ENCODE measurements at regions not wholly inside any gene's neighbourhood (a gene's known extent, or its start where the extent isn't known, plus 50 kb on each side); places are given as distances from the start of the nearest gene placed in this dataset.

GRCh38 chr12:38149395-38150073, 167.0 kb upstream of the ALG10B start:
- H3K4me3 Mint-ChIP-seq: no peak overlapping the region
- H3K36me3 Mint-ChIP-seq: peaks cover 6% of the 10 kb centered on the region
- H3K27me3 Mint-ChIP-seq: no peaks in the 10 kb centered on the region
- H3K9me3 Mint-ChIP-seq: peaks cover 5% of the 10 kb centered on the region
- DNase-seq (ENCODE audit: low spot score) (no peak), ATAC-seq (no peak)
- no peaks in the 10 kb centered on the region for H3K4me1 Mint-ChIP-seq (ENCODE audit: low read depth in 2 of 2)
- H3K27ac Mint-ChIP-seq: no peak overlapping the region

DNA sequence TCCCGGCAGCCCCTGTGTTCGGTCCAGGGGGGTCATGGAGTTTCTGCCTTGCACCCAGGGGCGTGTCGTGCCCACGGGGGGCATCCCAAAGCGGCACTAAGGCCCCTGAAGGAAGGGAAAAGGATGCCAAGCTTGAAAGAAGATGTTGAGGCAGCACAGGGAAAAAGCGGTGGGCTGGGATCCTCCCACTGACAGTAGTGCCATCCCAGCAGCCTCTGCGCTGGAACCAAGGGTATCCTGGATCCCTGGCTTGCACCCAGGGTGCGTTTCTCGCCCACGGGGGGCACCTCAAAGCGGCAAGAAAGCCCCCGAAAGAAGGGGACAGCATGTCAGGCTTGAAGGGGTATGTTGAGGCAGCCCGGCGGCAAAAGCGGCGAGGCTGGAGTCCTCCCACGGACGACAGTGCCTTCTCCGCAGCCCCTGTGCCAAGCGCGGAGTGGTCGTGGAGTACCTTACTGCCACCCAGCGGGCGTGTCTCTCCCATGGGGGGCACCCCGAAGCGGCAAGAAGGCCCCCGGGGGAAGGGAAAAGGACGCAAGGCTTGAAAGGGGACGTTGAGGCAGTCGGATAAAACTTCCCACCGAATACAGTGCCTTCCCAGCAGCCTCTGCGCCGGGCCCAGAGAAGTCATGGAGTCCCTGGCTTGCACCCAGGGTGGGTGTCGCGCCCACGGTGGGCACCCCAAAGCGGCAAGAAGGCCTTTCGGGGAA, 164.4 kb upstream of the ALG10B start:
- Mint-ChIP-seq H3K27ac (no peak overlapping the region), H3K9me3 (peaks cover 5% of the 10 kb centered on the region), H3K27me3 (no peaks in the 10 kb centered on the region), H3K4me1 (ENCODE audit: low read depth in 2 of 2) (no peaks in the 10 kb centered on the region), H3K4me3 (no peak overlapping the region), H3K36me3 (peaks cover 6% of the 10 kb centered on the region)
- ATAC-seq (no peak), DNase-seq (ENCODE audit: low spot score) (no peak)

DNA sequence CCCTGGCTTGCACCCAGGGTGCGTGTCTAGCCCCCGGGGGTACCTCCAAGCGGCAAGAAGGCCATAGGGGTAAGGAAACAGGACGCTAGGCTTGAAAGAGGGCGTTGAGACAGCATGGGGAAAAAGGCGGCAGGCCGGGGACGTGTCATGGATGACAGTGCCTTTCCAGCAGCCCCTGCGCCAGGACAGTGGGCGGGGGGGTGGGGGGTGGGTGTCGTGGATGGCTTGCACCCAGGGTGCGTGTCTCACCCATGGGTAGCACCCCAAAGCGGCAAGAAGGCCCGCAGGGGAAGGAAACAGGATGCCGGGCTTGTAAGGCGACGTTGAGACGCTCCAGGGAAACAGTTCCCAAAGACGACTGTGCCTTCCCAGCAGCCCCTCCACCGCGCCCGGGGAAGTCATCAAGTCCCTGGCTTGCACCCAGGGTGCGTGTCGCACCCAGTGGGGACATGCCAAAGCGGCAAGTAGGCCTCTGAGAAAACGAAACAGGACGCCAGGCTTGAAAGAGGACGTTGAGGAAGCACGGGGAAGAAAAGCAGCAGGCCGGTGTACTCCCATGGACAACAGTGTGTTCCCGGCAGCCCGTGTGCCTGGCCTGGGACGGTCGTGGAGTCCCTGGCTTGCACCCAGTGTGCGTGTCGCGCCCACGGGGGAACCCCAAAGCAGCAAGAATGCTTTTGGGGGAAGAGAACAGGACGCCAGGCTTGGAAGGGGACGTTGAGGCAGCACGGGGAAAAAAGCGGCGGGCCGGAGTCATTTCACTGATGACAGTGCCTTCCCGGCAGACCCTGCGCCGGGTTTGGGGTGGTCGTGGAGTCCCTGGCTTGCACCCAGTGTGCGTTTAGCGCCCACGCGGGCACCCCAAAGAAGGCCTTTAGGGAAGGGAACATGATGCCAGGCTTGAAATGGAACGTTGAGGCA, 163.5 kb upstream of the ALG10B start:
- DNase-seq (ENCODE audit: low spot score): no peak
- ATAC-seq: no peak
- Mint-ChIP-seq H3K9me3 (peaks cover 5% of the 10 kb centered on the region), H3K27me3 (no peaks in the 10 kb centered on the region), H3K36me3 (peaks cover under 1% of the 10 kb centered on the region), H3K4me3 (no peak overlapping the region), H3K27ac (no peak overlapping the region), H3K4me1 (ENCODE audit: low read depth in 2 of 2) (no peaks in the 10 kb centered on the region)

GRCh38 chr12:38153737-38154061, 162.9 kb upstream of the ALG10B start:
- ATAC-seq: no peak
- no peak overlapping the region for H3K27ac Mint-ChIP-seq
- no peaks in the 10 kb centered on the region for H3K27me3 Mint-ChIP-seq
- H3K4me1 Mint-ChIP-seq (ENCODE audit: low read depth in 2 of 2): no peaks in the 10 kb centered on the region
- H3K36me3 Mint-ChIP-seq: no peaks in the 10 kb centered on the region
- H3K4me3 Mint-ChIP-seq: no peak overlapping the region
- no peak for DNase-seq (ENCODE audit: low spot score)
- peaks cover 5% of the 10 kb centered on the region for H3K9me3 Mint-ChIP-seq

GRCh38 chr12:38154096-38155019, 162.2 kb upstream of the ALG10B start:
- no peak overlapping the region for H3K27ac Mint-ChIP-seq
- no peaks in the 10 kb centered on the region for H3K4me1 Mint-ChIP-seq (ENCODE audit: low read depth in 2 of 2)
- H3K9me3 Mint-ChIP-seq: no peaks in the 10 kb centered on the region
- H3K27me3 Mint-ChIP-seq: no peaks in the 10 kb centered on the region
- no peaks in the 10 kb centered on the region for H3K36me3 Mint-ChIP-seq
- no peak for ATAC-seq
- no peak for DNase-seq (ENCODE audit: low spot score)
- no peak overlapping the region for H3K4me3 Mint-ChIP-seq

GRCh38 chr12:38155020-38155395, 161.6 kb upstream of the ALG10B start:
- ATAC-seq (no peak), DNase-seq (ENCODE audit: low spot score) (no peak)
- H3K27me3 Mint-ChIP-seq: no peaks in the 10 kb centered on the region
- H3K36me3 Mint-ChIP-seq: no peaks in the 10 kb centered on the region
- no peaks in the 10 kb centered on the region for H3K9me3 Mint-ChIP-seq
- no peak overlapping the region for H3K27ac Mint-ChIP-seq
- H3K4me1 Mint-ChIP-seq (ENCODE audit: low read depth in 2 of 2): no peaks in the 10 kb centered on the region
- H3K4me3 Mint-ChIP-seq: no peak overlapping the region

DNA sequence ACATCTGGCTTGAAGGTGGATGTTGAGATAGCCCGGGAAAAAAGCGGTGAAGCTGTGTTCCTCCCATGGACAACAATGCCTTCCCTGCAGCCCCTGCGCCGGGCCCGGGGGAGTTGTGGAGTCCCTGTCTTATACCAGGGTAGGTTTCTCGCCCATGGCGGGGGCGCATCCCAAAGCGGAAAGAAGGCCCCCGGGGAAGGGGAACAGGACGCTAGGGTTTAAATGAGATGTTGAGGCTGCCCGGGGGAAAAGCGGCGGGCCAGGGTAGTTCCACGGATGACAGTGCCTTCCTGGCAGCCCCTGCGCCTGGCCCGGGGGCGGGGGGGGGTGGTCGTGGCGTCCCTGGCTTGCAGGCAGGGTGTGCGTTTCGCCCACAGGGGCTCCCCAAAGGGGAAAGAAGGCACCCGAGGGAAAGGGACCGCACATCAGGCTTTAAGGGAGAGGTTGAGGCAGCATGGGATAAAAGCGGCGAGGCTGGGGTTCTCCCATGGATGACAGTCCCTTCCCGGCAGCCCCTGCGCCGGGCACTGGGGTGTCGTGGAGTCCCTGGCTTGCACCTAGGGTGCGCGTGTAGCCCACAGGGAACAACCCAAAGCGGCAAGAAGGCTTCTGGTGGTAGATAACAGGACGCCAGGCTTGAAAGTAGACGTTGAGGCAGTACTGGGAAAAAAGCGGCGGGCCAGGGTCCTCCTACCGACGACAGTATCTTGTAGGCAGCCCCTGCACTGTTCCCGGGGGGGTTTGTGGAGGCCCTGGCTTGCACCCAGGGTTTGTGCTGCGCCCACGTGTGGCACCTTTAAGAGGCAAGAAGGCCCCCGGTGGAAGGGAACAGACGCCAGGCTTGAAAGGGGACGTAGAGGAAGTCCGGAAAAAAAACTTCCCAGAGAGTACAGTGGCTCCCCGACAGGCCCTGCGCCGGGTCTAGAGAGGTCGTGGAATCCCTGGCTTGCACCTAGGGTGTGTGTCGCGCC, 160.8 kb upstream of the ALG10B start:
- no peak overlapping the region for H3K4me3 Mint-ChIP-seq
- no peaks in the 10 kb centered on the region for H3K4me1 Mint-ChIP-seq (ENCODE audit: low read depth in 2 of 2)
- no peaks in the 10 kb centered on the region for H3K27me3 Mint-ChIP-seq
- H3K9me3 Mint-ChIP-seq: no peaks in the 10 kb centered on the region
- H3K27ac Mint-ChIP-seq: no peak overlapping the region
- H3K36me3 Mint-ChIP-seq: no peaks in the 10 kb centered on the region
- DNase-seq (ENCODE audit: low spot score): no peak
- no peak for ATAC-seq

GRCh38 chr12:38156497-38157245, 159.9 kb upstream of the ALG10B start:
- H3K9me3 Mint-ChIP-seq: no peaks in the 10 kb centered on the region
- no peaks in the 10 kb centered on the region for H3K36me3 Mint-ChIP-seq
- H3K4me1 Mint-ChIP-seq (ENCODE audit: low read depth in 2 of 2): no peaks in the 10 kb centered on the region
- H3K4me3 Mint-ChIP-seq: no peak overlapping the region
- ATAC-seq (no peak), DNase-seq (ENCODE audit: low spot score) (no peak)
- H3K27ac Mint-ChIP-seq: no peak overlapping the region
- no peaks in the 10 kb centered on the region for H3K27me3 Mint-ChIP-seq

DNA sequence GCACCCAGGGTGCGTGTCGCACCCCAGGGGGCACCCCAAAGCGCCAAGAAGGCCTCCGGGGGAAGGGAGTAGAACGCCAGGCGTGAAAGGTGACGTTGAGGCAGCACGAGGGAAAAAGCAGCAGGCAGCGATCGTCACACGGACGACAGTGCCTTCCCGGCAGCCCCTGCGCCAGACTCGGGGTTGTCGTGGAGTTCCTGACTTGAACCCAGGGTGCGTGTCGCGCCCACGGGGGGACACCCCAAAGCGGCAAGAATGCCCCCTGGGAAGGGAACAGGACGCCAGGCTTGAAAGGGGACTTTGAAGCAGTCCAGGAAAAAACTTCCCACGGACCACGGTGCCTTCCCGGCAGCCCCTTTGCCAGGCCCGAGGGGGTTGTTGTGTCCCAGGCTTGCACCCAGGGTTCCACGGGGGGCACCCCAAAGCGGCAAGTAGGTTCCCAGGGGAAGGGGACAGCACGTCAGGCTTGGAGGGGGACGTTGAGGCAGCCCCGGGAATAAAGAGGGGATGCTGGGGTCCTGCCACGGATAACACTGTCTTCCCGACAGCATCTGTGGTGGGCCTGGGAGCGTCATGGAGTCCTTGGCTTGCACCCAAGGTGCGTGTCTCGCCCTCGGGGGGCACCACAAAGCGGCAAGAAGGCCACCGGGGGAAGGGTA, 159.2 kb upstream of the ALG10B start:
- H3K4me1 Mint-ChIP-seq (ENCODE audit: low read depth in 2 of 2): no peaks in the 10 kb centered on the region
- no peak for ATAC-seq

DNA sequence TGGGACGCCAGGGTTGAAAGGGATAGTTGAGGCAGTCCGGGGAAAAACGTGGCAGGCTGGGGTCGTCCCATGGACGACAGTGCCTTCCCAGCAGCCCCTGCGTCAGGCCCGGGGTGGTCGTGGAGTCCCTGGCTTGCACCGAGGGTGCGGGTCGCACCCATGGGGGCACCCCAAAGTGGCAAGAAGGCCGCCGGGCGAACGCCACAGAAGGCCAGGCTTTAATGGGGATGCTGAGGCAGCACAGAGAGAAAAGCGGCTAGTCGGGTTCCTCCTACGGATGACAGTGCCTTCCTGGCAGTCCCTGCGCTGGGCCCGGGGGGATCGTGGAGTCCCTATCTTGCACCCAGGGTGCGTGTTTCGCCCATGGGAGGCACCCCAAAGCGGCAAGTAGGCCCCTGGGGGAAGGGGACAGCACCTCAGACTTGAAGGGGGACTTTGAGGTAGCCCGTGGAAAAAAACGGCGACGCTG, 158.6 kb upstream of the ALG10B start:
- Mint-ChIP-seq H3K36me3 (no peaks in the 10 kb centered on the region), H3K9me3 (peaks cover 4% of the 10 kb centered on the region), H3K27ac (no peak overlapping the region), H3K4me3 (no peak overlapping the region), H3K27me3 (no peaks in the 10 kb centered on the region), H3K4me1 (ENCODE audit: low read depth in 2 of 2) (no peaks in the 10 kb centered on the region)
- ATAC-seq (no peak), DNase-seq (ENCODE audit: low spot score) (no peak)

More for the DNA sequence above, 159.2 kb upstream of the ALG10B start:
- no peak overlapping the region for H3K27ac Mint-ChIP-seq
- no peak overlapping the region for H3K4me3 Mint-ChIP-seq
- H3K36me3 Mint-ChIP-seq: no peaks in the 10 kb centered on the region
- no peaks in the 10 kb centered on the region for H3K27me3 Mint-ChIP-seq
- no peak for DNase-seq (ENCODE audit: low spot score)
- peaks cover 4% of the 10 kb centered on the region for H3K9me3 Mint-ChIP-seq

GRCh38 chr12:38158428-38159091, 158.0 kb upstream of the ALG10B start:
- no peak for ATAC-seq
- Mint-ChIP-seq H3K9me3 (peaks cover 4% of the 10 kb centered on the region), H3K27me3 (no peaks in the 10 kb centered on the region), H3K27ac (no peak overlapping the region), H3K4me3 (no peak overlapping the region), H3K36me3 (no peaks in the 10 kb centered on the region), H3K4me1 (ENCODE audit: low read depth in 2 of 2) (no peaks in the 10 kb centered on the region)
- no peak for DNase-seq (ENCODE audit: low spot score)
